OCI-LY7 (cell line): ENCODE measurements at regions not wholly inside any gene's neighbourhood (a gene's known extent, or its start where the extent isn't known, plus 50 kb on each side); places are given as distances from the start of the nearest gene placed in this dataset.

ENCODE experiments used
- BruUV-seq: library from RNA; stranded (reverse); fragments of 400-500 nt; replicated peaks from 2 replicates; lab custom pipeline; 2021; lab: Mats Ljungman, UMichigan
- CTCF ChIA-PET: fragments of 300-600 bp; sonication (Branson Sonifier 250); formaldehyde crosslinking; loops from one replicate; lab custom pipeline; 2022; ENCODE audit warnings: antibody characterized with exemption; ENCODE audit not compliant: unreplicated experiment; lab: Charles Lee
- POLR2A ChIA-PET: fragments of 300-600 bp; sonication (Branson Sonifier 250); formaldehyde crosslinking; loops from one replicate; lab custom pipeline; 2022; ENCODE audit warnings: antibody characterized with exemption; lab: Charles Lee
- DNase-seq: peaks from one replicate; pipeline ENCODE4 v3.0.0-alpha.2; 2015; ENCODE audit warnings: low spot score
- H2AFZ ChIP-seq: fragments of 200-600 bp; sonication (generic), shearing (Covaris generic); 2 replicates; pipeline ENCODE4 v1.6.1; 2014; ENCODE audit warnings: mild to moderate bottlenecking, antibody characterized with exemption, low read length, moderate library complexity
- H3K27ac ChIP-seq: fragments of 200-600 bp; sonication (generic); 2 replicates; pipeline ENCODE4 v1.5.1; 2014; ENCODE audit warnings: mixed run types, low read depth, mild to moderate bottlenecking, moderate library complexity, low read length, inconsistent platforms; ENCODE audit not compliant: poor library complexity, severe bottlenecking
- H3K36me3 ChIP-seq: fragments of 200-600 bp; sonication (generic); 2 replicates; pipeline ENCODE4 v1.6.1; 2014; ENCODE audit warnings: mild to moderate bottlenecking, antibody characterized with exemption, low read length, moderate library complexity, mixed read lengths; ENCODE audit not compliant: insufficient read depth
- H3K4me1 ChIP-seq: fragments of 200-600 bp; sonication (generic); 2 replicates; pipeline ENCODE4 v1.5.1; 2014; ENCODE audit warnings: mild to moderate bottlenecking, low read length; ENCODE audit not compliant: insufficient read depth, poor library complexity, severe bottlenecking
- H3K4me2 ChIP-seq: fragments of 200-600 bp; sonication (generic); 2 replicates; pipeline ENCODE4 v1.6.1; 2014; ENCODE audit warnings: mild to moderate bottlenecking, low read length
- H3K4me3 ChIP-seq: fragments of 200-600 bp; sonication (generic); 2 replicates; pipeline ENCODE4 v1.5.1; 2014; ENCODE audit warnings: mild to moderate bottlenecking, low read depth, low read length; ENCODE audit not compliant: poor library complexity, severe bottlenecking
- H3K79me2 ChIP-seq: fragments of 200-600 bp; sonication (generic); 2 replicates; pipeline ENCODE4 v1.6.1; 2016; ENCODE audit warnings: low read depth, mild to moderate bottlenecking, low read length, moderate library complexity, mixed read lengths; ENCODE audit not compliant: insufficient read depth
- H3K9me2 ChIP-seq: fragments of 200-600 bp; sonication (generic); 2 replicates; pipeline ENCODE4 v1.6.1; 2016; ENCODE audit warnings: mild to moderate bottlenecking, low read length, mixed read lengths; ENCODE audit not compliant: insufficient read depth
- H3K9me3 ChIP-seq: fragments of 200-600 bp; sonication (generic); 2 replicates; pipeline ENCODE4 v1.6.1; 2014; ENCODE audit warnings: mild to moderate bottlenecking, mixed run types, low read length, mixed read lengths
- H4K20me1 ChIP-seq: fragments of 200-600 bp; sonication (generic); 2 replicates; pipeline ENCODE4 v1.6.1; 2014; ENCODE audit warnings: mild to moderate bottlenecking, antibody characterized with exemption, low read length, moderate library complexity, mixed read lengths; ENCODE audit not compliant: insufficient read depth
- EZH2phosphoT487 ChIP-seq: fragments of 200-600 bp; sonication (generic); IDR thresholded peaks from 2 replicates; pipeline ENCODE4 v1.6.1; 2018; ENCODE audit warnings: low read depth, borderline replicate concordance, mild to moderate bottlenecking, mixed run types, antibody characterized with exemption, low read length, moderate library complexity, mixed read lengths
- intact Hi-C: fragments of 100-400 bp; cut with micrococcal nuclease; formaldehyde crosslinking; loops from one replicate; pipeline ENCODE4 v1.10.0; 2022; ENCODE audit not compliant: unreplicated experiment
- TF ChIP-seq, protein P1 (sequence below): fragments of 200-600 bp; sonication (generic); conservative IDR thresholded peaks from 2 replicates; pipeline ENCODE4 v1.5.1; 2014; ENCODE audit warnings: mild to moderate bottlenecking, antibody characterized with exemption, low read length, moderate library complexity, mixed read lengths

DNA sequence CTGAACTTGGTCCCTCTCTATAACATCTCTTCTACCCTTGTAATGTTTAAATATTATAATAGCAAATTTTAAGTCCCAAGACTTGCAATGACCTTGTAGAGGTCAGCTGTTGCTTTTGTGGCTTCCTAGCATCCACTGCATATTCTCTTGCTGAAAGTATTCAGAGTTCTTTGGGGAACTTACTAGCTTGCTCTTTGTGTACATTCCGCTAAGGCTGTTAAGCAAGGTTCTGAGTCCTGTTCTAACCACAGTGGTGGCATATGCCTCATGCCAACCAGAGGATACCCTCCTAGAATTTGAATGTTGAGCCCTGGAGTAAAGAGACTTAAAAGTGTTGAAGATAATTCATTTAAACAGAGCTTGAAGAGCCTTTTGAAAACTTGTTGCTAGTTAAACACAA is 570.9 kb downstream of the TLE1 start:
- no peak overlapping the region for H2AFZ ChIP-seq
- ChIA-PET CTCF (no interaction called here), POLR2A (no interaction called here)
- H3K4me2 ChIP-seq = no peak overlapping the region
- no peaks in the 10 kb centered on the region for H4K20me1 ChIP-seq
- no peaks in the 10 kb centered on the region for H3K9me3 ChIP-seq
- no peaks in the 10 kb centered on the region for H3K36me3 ChIP-seq
- TF ChIP-seq, protein P1, sequence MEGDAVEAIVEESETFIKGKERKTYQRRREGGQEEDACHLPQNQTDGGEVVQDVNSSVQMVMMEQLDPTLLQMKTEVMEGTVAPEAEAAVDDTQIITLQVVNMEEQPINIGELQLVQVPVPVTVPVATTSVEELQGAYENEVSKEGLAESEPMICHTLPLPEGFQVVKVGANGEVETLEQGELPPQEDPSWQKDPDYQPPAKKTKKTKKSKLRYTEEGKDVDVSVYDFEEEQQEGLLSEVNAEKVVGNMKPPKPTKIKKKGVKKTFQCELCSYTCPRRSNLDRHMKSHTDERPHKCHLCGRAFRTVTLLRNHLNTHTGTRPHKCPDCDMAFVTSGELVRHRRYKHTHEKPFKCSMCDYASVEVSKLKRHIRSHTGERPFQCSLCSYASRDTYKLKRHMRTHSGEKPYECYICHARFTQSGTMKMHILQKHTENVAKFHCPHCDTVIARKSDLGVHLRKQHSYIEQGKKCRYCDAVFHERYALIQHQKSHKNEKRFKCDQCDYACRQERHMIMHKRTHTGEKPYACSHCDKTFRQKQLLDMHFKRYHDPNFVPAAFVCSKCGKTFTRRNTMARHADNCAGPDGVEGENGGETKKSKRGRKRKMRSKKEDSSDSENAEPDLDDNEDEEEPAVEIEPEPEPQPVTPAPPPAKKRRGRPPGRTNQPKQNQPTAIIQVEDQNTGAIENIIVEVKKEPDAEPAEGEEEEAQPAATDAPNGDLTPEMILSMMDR = no peak
- TF ChIP-seq EZH2phosphoT487 = no peak
- intact Hi-C loops = no loop called here
- no peaks in the 10 kb centered on the region for H3K9me2 ChIP-seq
- no peak overlapping the region for H3K27ac ChIP-seq
- no peak overlapping the region for H3K4me3 ChIP-seq
- no peaks in the 10 kb centered on the region for H3K4me1 ChIP-seq
- no peaks in the 10 kb centered on the region for H3K79me2 ChIP-seq
- BruUV-seq = no TSS peak
- DNase-seq = no peak

DNA sequence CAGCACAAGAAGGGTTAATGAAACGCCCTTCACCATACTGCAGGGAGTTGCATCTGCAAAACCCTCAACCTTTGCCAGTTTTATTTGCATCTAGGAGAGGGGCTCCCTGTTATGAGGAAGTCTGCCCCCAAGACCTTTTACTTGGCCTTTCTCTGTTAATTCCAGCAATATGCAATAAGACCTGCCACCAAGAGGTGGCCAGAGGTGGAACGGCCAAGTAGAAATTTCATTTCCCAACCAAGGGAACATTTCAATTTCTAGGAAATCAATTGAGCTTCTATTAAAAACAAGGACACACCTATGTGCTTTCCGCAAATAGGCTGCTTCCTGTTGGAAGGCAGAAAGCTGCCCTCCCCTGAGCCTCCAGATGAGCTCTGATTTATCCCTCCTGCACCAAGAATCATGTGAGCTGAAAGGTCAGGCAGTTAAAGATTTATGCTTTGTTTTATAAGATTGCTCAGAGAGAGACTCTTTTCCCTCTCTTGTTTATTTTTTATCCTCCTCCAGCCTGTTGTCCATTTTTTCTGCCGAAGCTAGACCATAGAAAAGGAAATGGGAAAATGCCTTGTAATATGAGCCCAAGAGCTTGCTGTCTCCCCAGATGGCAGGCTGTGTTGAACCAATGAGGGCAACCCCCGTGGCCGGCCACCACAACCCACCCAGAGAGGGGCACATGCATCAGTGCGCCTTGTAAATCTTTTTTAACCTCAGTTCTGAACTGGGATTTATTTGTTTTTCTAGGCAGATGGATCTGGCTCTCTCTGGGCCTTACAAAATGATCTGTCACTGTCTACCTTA is 572.8 kb downstream of the TLE1 start:
- Histone ChIP-seq H3K36me3 (no peaks in the 10 kb centered on the region), H4K20me1 (no peaks in the 10 kb centered on the region), H3K4me3 (no peak overlapping the region), H2AFZ (no peak overlapping the region), H3K9me3 (no peaks in the 10 kb centered on the region), H3K9me2 (no peaks in the 10 kb centered on the region), H3K79me2 (no peaks in the 10 kb centered on the region), H3K4me2 (no peak overlapping the region), H3K4me1 (no peaks in the 10 kb centered on the region), H3K27ac (no peak overlapping the region)
- no peak for DNase-seq
- CTCF ChIA-PET = interaction anchor here (0.6 to 1.0 kb wide), 2 partner anchors 10 to 1109 kb away, joined by 3 to 5 read pairs; no protein-coding TSS in a partner anchor
- POLR2A ChIA-PET = interaction anchor here (1.1 kb wide), 1 partner anchor 13 kb away, joined by 3 read pairs; no protein-coding TSS in a partner anchor
- TF ChIP-seq EZH2phosphoT487 = no peak
- TF ChIP-seq, protein P1 = no peak
- intact Hi-C loops = no loop called here
- BruUV-seq = no TSS peak

DNA sequence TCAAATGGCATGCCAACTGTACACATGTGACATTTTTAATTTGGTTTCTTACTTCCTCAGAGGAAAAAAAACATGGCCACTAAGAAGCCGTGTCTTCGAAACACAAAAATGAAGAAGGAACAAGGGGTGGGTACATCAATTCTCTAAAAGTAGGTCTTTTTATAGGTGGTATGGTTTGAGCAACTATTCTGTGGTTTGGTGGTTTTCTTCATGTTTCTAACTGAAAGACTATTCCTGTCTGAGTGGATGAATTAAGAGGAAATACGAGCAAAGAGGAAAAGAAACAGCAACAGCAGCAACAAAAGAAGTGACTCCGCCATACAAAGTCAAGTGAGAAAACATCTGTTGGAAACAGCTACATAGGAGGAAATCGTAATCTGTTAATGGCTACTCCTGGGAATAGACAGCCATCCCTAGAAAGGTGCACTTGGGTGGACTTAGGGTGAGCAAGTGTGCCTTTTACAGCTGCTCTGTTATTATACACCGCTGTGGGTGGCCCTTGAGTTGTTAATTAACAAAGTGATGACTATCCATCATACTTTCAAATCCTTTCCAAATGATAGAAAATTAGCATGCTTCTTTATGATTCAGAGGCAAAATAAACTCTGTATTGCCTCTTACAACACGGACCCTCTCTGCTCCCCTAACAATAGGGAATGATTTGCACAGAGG is 575.8 kb downstream of the TLE1 start:
- H3K27ac ChIP-seq = no peak overlapping the region
- POLR2A ChIA-PET = no interaction called here
- no peaks in the 10 kb centered on the region for H3K4me1 ChIP-seq
- H3K79me2 ChIP-seq = no peaks in the 10 kb centered on the region
- H3K36me3 ChIP-seq = no peaks in the 10 kb centered on the region
- no peaks in the 10 kb centered on the region for H3K9me3 ChIP-seq
- intact Hi-C loops = no loop called here
- TF ChIP-seq EZH2phosphoT487 = no peak
- H3K4me2 ChIP-seq = no peak overlapping the region
- CTCF ChIA-PET = no interaction called here
- no peaks in the 10 kb centered on the region for H3K9me2 ChIP-seq
- BruUV-seq = no TSS peak
- no peak overlapping the region for H3K4me3 ChIP-seq
- peak; percentile 1 for DNase-seq
- no peak overlapping the region for H2AFZ ChIP-seq
- no peaks in the 10 kb centered on the region for H4K20me1 ChIP-seq
